Parathyroid adenoma (tissue), 2 donors: ENCODE measurements at regions not wholly inside any gene's neighbourhood (a gene's known extent, or its start where the extent isn't known, plus 50 kb on each side); places are given as distances from the start of the nearest gene placed in this dataset.

Source experiments
- H2AFZ ChIP-seq: fragments of 300-600 bp; sonication (generic); one replicate; pipeline ENCODE4 v1.7.0; 2017; ENCODE audit warnings: antibody characterized with exemption, mild to moderate bottlenecking
- H3K27ac ChIP-seq: fragments of 300-600 bp; sonication (generic); one replicate; pipeline ENCODE4 v1.7.0; 2017
- H3K27me3 ChIP-seq: fragments of 300-600 bp; sonication (generic); one replicate; pipeline ENCODE4 v1.7.0; 2017; ENCODE audit warnings: low read length; ENCODE audit not compliant: control insufficient read depth, insufficient read depth
- H3K36me3 ChIP-seq: fragments of 300-600 bp; sonication (generic); one replicate; pipeline ENCODE4 v1.7.0; 2017; ENCODE audit warnings: low read length; ENCODE audit not compliant: control insufficient read depth, insufficient read depth
- H3K4me1 ChIP-seq: fragments of 300-600 bp; sonication (generic); one replicate; pipeline ENCODE4 v1.7.0; 2017; ENCODE audit warnings: control low read depth
- H3K4me2 ChIP-seq: fragments of 300-600 bp; sonication (generic); one replicate; pipeline ENCODE4 v1.7.0; 2017; ENCODE audit warnings: low read length
- H3K4me3 ChIP-seq: fragments of 300-600 bp; sonication (generic); one replicate; pipeline ENCODE4 v1.7.0; 2017; ENCODE audit warnings: low read depth, low read length
- H3K79me2 ChIP-seq: fragments of 300-600 bp; sonication (generic); one replicate; pipeline ENCODE4 v1.7.0; 2017; ENCODE audit warnings: control low read depth
- H3K9ac ChIP-seq: fragments of 300-600 bp; sonication (generic); one replicate; pipeline ENCODE4 v1.7.0; 2017; ENCODE audit warnings: mild to moderate bottlenecking
- H3K9me3 ChIP-seq: fragments of 300-600 bp; sonication (generic); one replicate; pipeline ENCODE4 v1.7.0; 2017; ENCODE audit warnings: low read length; ENCODE audit not compliant: control insufficient read depth
- CTCF ChIP-seq: fragments of 300-600 bp; sonication (generic); IDR thresholded peaks from one replicate; pipeline ENCODE4 v1.7.0; 2017; ENCODE audit warnings: antibody characterized with exemption, mild to moderate bottlenecking
- donor health status: primary hyperparathyroidism.

- no peak for TF ChIP-seq CTCF
- no peaks in the 10 kb centered on the region for H3K4me1 ChIP-seq
- no peaks in the 10 kb centered on the region for H3K27me3 ChIP-seq
- H3K4me3 ChIP-seq, result no peak overlapping the region
- H2AFZ ChIP-seq, result no peak overlapping the region
- no peak overlapping the region for H3K27ac ChIP-seq
- no peaks in the 10 kb centered on the region for H3K79me2 ChIP-seq
- H3K36me3 ChIP-seq, result no peaks in the 10 kb centered on the region
- no peak overlapping the region for H3K9ac ChIP-seq
- no peak overlapping the region for H3K4me2 ChIP-seq
- H3K9me3 ChIP-seq, result no peaks in the 10 kb centered on the region
Observed at GRCh38 chr6:6806844-6807518, 218.5 kb downstream of the LY86 start.

- H3K79me2 ChIP-seq, result no peaks in the 10 kb centered on the region
- no peaks in the 10 kb centered on the region for H3K36me3 ChIP-seq
- TF ChIP-seq CTCF, result no peak
- no peak overlapping the region for H2AFZ ChIP-seq
- no peaks in the 10 kb centered on the region for H3K27me3 ChIP-seq
- no peaks in the 10 kb centered on the region for H3K9me3 ChIP-seq
- H3K4me1 ChIP-seq, result no peaks in the 10 kb centered on the region
- H3K27ac ChIP-seq, result no peak overlapping the region
- no peak overlapping the region for H3K9ac ChIP-seq
- H3K4me3 ChIP-seq, result no peak overlapping the region
- no peak overlapping the region for H3K4me2 ChIP-seq
Observed at GRCh38 chr6:6808343-6808742, 219.8 kb downstream of the LY86 start.

- TF ChIP-seq CTCF, result no peak
- Histone ChIP-seq H3K4me1 (no peaks in the 10 kb centered on the region), H3K4me3 (no peak overlapping the region), H3K27me3 (no peaks in the 10 kb centered on the region), H3K27ac (no peak overlapping the region), H3K9me3 (no peaks in the 10 kb centered on the region), H3K4me2 (no peak overlapping the region), H2AFZ (no peak overlapping the region), H3K36me3 (no peaks in the 10 kb centered on the region), H3K79me2 (no peaks in the 10 kb centered on the region), H3K9ac (no peak overlapping the region)
Observed at GRCh38 chr6:6808915-6809314, 220.4 kb downstream of the LY86 start.

GRCh38 chr6:6810727-6811126 lies 222.2 kb downstream of the LY86 start:
- Histone ChIP-seq H3K4me2 (peak overlapping the region; percentile 39), H3K4me1 (no peaks in the 10 kb centered on the region), H3K27me3 (no peaks in the 10 kb centered on the region), H2AFZ (peak overlapping the region; percentile 55), H3K27ac (peak overlapping the region; percentile 32), H3K36me3 (no peaks in the 10 kb centered on the region), H3K79me2 (no peaks in the 10 kb centered on the region), H3K9me3 (no peaks in the 10 kb centered on the region), H3K9ac (no peak overlapping the region), H3K4me3 (no peak overlapping the region)
- TF ChIP-seq CTCF, result no peak
